Endodermal cell (in vitro differentiated cells): ENCODE measurements at regions not wholly inside any gene's neighbourhood (a gene's known extent, or its start where the extent isn't known, plus 50 kb on each side); places are given as distances from the start of the nearest gene placed in this dataset.

Source experiments
- DNase-seq: peaks from one replicate; pipeline ENCODE4 v3.0.0-alpha.2; 2017
- H3K27ac ChIP-seq: 2 replicates; pipeline ENCODE4 v1.5.1; 2013; ENCODE audit warnings: mild to moderate bottlenecking, low read depth, low read length, moderate library complexity
- H3K27me3 ChIP-seq: 2 replicates; pipeline ENCODE4 v1.6.1; 2013; ENCODE audit warnings: mild to moderate bottlenecking, low read length, moderate library complexity; ENCODE audit not compliant: insufficient read depth, control insufficient read depth, poor library complexity, severe bottlenecking
- H3K36me3 ChIP-seq: 2 replicates; pipeline ENCODE4 v1.7.0; 2013; ENCODE audit warnings: mild to moderate bottlenecking, low read length, moderate library complexity; ENCODE audit not compliant: control insufficient read depth, insufficient read depth
- H3K4me1 ChIP-seq: one replicate; pipeline ENCODE4 v1.7.0; 2013; ENCODE audit warnings: low read length; ENCODE audit not compliant: control insufficient read depth, insufficient read depth
- H3K4me3 ChIP-seq: 2 replicates; pipeline ENCODE4 v1.5.1; 2013; ENCODE audit warnings: mild to moderate bottlenecking, low read length, moderate library complexity
- H3K9ac ChIP-seq: 2 replicates; pipeline ENCODE4 v1.6.1; 2013; ENCODE audit warnings: mild to moderate bottlenecking, low read length, moderate library complexity; ENCODE audit not compliant: poor library complexity, severe bottlenecking; ENCODE audit errors: extremely low read depth
- H3K9me3 ChIP-seq: 2 replicates; pipeline ENCODE4 v1.6.1; 2013; ENCODE audit warnings: mild to moderate bottlenecking, low read length, moderate library complexity; ENCODE audit not compliant: control insufficient read depth
- H3K27ac Mint-ChIP-seq: 2 replicates; pipeline ENCODE4 v1.8.0; 2020; ENCODE audit warnings: mixed read lengths
- H3K27me3 Mint-ChIP-seq: 2 replicates; pipeline ENCODE4 v1.8.0; 2021; ENCODE audit warnings: mild to moderate bottlenecking, mixed read lengths; ENCODE audit not compliant: insufficient read depth
- H3K36me3 Mint-ChIP-seq: 2 replicates; pipeline ENCODE4 v1.8.0; 2020; ENCODE audit warnings: low read depth, mixed read lengths
- H3K4me1 Mint-ChIP-seq: 2 replicates; pipeline ENCODE4 v1.8.0; 2020; ENCODE audit warnings: mixed read lengths
- H3K4me3 Mint-ChIP-seq: 2 replicates; pipeline ENCODE4 v1.8.0; 2020; ENCODE audit warnings: mild to moderate bottlenecking, moderate library complexity, mixed read lengths
- H3K9me3 Mint-ChIP-seq: 2 replicates; pipeline ENCODE4 v1.8.0; 2020; ENCODE audit warnings: mild to moderate bottlenecking, mixed read lengths
- WGBS, 2 experiments: methylation state at CpG; one replicate each; pipeline versions ENCODE4 v1.1.5 to v1.1.7; 2013; ENCODE audit warnings: missing lambda C conversion rate in 2 of 2, mixed read lengths in 1 of 2; ENCODE audit not compliant: insufficient coverage in 1 of 2, insufficient read length in 1 of 2; 5-methylcytosine and 5-hydroxymethylcytosine counted together
- TF ChIP-seq, protein P1 (sequence below): fragments of 200-600 bp; sonication (generic); conservative IDR thresholded peaks from 2 replicates; pipeline ENCODE4 v1.5.0; 2021; ENCODE audit warnings: antibody characterized with exemption, mild to moderate bottlenecking

DNA sequence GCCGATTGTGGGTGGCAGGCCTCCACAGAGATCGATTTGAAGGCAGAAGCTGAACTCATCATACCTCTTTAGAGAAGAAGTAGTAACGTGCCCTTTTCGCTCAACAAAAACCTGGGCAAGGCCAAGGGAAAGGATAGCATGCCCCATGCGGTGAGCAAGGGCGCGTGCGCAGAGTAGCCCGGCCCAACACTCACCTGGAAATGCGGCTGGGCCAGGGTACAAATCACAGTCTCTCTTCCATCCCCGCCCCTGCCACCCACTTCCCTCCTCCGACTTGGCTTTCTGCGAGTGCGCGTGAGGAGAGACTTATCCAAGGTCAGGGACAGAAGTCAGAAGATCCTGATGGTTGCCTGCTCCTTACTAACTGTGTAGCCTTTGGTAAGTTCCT, 160.7 kb upstream of the C1orf21 start:
- H3K27me3 Mint-ChIP-seq, result peaks cover 74% of the 10 kb centered on the region
- H3K9ac ChIP-seq, result no peak overlapping the region
- H3K4me1 ChIP-seq, result no peaks in the 10 kb centered on the region
- peaks cover 4% of the 10 kb centered on the region for H3K9me3 Mint-ChIP-seq
- H3K36me3 ChIP-seq, result no peaks in the 10 kb centered on the region
- H3K4me1 Mint-ChIP-seq, result peaks cover 7% of the 10 kb centered on the region
- no peak overlapping the region for H3K27ac Mint-ChIP-seq
- no peaks in the 10 kb centered on the region for H3K36me3 Mint-ChIP-seq
- H3K4me3 ChIP-seq, result no peak overlapping the region
- 95% methylated on average over 14 to 15 of the region's 15 CpGs for WGBS, 2 experiments
- peaks cover 49% of the 10 kb centered on the region for H3K27me3 ChIP-seq
- DNase-seq, result no peak
- peak overlapping the region; percentile 65 for H3K27ac ChIP-seq
- H3K9me3 ChIP-seq, result no peaks in the 10 kb centered on the region
- no peak overlapping the region for H3K4me3 Mint-ChIP-seq
- TF ChIP-seq, protein P1, sequence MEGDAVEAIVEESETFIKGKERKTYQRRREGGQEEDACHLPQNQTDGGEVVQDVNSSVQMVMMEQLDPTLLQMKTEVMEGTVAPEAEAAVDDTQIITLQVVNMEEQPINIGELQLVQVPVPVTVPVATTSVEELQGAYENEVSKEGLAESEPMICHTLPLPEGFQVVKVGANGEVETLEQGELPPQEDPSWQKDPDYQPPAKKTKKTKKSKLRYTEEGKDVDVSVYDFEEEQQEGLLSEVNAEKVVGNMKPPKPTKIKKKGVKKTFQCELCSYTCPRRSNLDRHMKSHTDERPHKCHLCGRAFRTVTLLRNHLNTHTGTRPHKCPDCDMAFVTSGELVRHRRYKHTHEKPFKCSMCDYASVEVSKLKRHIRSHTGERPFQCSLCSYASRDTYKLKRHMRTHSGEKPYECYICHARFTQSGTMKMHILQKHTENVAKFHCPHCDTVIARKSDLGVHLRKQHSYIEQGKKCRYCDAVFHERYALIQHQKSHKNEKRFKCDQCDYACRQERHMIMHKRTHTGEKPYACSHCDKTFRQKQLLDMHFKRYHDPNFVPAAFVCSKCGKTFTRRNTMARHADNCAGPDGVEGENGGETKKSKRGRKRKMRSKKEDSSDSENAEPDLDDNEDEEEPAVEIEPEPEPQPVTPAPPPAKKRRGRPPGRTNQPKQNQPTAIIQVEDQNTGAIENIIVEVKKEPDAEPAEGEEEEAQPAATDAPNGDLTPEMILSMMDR, result no peak

DNA sequence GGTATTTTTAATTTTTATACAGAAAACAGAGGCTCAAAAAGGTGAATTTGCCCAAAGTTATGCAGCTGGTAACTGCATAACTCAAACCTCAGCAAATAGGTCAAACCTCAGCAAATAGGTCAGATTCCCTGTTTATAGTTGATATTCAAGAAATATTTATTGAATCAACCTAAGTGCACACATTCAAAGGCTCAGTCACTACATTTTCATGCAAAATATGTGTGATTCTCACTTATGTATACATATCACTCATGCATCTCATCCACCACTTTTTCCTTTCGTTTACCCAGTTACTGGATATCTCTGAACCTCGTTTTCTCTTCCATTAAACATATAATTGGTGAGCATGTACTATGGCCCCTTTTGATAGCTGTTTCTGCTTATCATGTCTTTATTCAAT, 158.3 kb upstream of the C1orf21 start:
- TF ChIP-seq, protein P1, result no peak
- H3K36me3 ChIP-seq, result no peaks in the 10 kb centered on the region

DNA sequence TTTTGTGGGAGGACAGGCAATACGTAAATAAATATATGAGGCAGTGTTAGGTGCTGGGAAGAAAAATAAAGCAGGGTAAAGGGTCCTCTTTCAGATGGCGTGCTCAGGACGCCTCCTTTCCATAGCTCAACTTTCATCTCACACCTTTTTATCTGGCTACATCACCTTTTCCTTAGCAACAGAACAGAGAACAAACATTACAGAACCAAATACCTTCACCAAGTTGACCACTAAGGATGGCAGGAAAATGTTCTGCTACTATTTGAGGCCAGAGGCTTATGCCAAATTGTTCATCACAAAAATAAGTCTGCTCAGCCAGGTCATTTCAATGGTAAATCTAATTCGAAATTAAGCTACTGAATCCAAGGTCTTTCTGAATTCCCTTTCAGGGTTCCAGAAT, 149.2 kb upstream of the C1orf21 start:
- H3K36me3 ChIP-seq, result no peaks in the 10 kb centered on the region
- no peak overlapping the region for H3K4me3 ChIP-seq
- peaks cover 4% of the 10 kb centered on the region for H3K4me1 ChIP-seq
- Mint-ChIP-seq H3K4me1 (peaks cover 20% of the 10 kb centered on the region), H3K4me3 (no peak overlapping the region), H3K36me3 (no peaks in the 10 kb centered on the region), H3K9me3 (peaks cover 24% of the 10 kb centered on the region), H3K27ac (no peak overlapping the region), H3K27me3 (peaks cover 59% of the 10 kb centered on the region)
- H3K27me3 ChIP-seq, result peaks cover 5% of the 10 kb centered on the region
- H3K9me3 ChIP-seq, result peaks cover 12% of the 10 kb centered on the region
- no peak overlapping the region for H3K9ac ChIP-seq
- H3K27ac ChIP-seq, result no peak overlapping the region
- TF ChIP-seq, protein P1, result no peak
- DNase-seq, result no peak
- WGBS, 2 experiments, result 73 to 82% methylated on average over 2 to 4 of the region's 4 CpGs

More for the DNA sequence above, 158.3 kb upstream of the C1orf21 start:
- DNase-seq, result no peak
- Histone ChIP-seq H3K9ac (no peak overlapping the region), H3K4me1 (no peaks in the 10 kb centered on the region), H3K27ac (no peak overlapping the region), H3K27me3 (peaks cover 40% of the 10 kb centered on the region), H3K9me3 (no peaks in the 10 kb centered on the region), H3K4me3 (no peak overlapping the region)
- Mint-ChIP-seq H3K4me3 (no peak overlapping the region), H3K9me3 (peaks cover 4% of the 10 kb centered on the region), H3K4me1 (peaks cover 2% of the 10 kb centered on the region), H3K27me3 (peaks cover 71% of the 10 kb centered on the region), H3K27ac (no peak overlapping the region), H3K36me3 (no peaks in the 10 kb centered on the region)
- WGBS, 2 experiments, result 96 to 100% methylated on average over 1 to 2 of the region's 2 CpGs
